G401.6 (cell line): ENCODE measurements at regions not wholly inside any gene's neighbourhood (a gene's known extent, or its start where the extent isn't known, plus 50 kb on each side); places are given as distances from the start of the nearest gene placed in this dataset.

Source experiments
- FAIRE-seq: peaks from 2 replicates; lab custom pipeline; 2012; peaks lifted over from hg19 to GRCh38; lab: Jason Lieb, UNC

- no peak for FAIRE-seq
Observed at GRCh38 chr2:163367825-163368582, 367.8 kb downstream of the FIGN start.

DNA sequence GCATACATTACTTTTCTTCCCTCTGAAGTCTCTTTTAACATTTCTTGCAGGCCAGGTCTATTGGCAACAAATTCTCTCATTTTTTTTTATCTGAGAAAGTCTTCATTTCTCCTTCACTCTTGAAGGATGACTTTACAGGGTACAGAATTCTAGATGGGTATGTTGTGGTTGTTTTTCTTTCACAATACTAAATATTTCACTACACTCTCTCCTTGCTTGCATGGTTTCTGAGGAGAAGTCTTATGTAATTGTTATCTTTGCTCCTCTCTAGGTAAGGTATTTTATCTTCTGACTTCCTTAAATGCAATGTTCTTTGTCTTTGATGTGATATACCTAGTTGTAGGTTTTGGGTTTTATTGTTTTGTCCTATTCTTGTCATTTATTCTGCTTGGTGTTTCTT is 371.1 kb downstream of the FIGN start:
- FAIRE-seq: no peak

DNA sequence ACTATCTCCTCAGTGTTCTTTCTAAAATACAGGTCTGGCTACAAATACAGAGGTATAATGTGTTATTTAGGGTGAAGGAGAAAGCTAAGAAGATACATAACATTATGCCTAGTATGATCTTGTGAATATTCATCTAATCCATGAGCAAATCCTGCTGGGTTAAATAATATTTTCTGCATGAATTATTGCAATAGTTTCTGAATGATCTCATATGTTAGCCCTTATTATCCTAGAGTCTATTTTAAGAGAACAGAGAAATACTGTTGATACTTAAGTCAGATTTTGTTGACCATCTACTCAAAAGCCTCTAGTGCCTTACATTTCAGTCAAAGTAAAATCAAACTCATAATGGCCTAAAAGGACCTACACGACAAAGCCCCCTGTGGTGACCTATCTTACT is 382.3 kb downstream of the FIGN start:
- no peak for FAIRE-seq

DNA sequence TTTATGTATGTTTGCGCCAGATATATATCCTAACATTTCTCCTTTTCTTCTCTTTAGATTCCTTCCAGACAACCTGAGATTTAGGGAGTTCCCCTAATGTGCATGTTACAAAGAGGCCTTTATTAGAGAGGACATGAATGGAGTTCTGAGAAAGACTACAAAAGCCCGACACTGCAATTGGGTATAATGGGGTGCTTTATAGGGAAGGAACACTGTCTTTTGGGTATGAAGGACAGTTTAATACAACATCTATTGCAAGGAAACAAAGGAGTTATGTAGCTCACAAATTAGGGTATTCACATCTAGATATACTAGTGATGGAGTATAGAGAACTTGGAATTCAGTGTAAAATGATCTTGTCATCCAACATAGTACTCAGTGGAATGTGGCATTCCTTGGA is 383.8 kb downstream of the FIGN start:
- FAIRE-seq: peak; percentile 46

- no peak for FAIRE-seq
Observed at GRCh38 chr2:163351143-163351542, 384.7 kb downstream of the FIGN start.

GRCh38 chr2:163348857-163349380 is 386.9 kb downstream of the FIGN start:
- FAIRE-seq: peak; percentile 99

- no peak for FAIRE-seq
Observed at GRCh38 chr2:163347982-163348856, 387.6 kb downstream of the FIGN start.

DNA sequence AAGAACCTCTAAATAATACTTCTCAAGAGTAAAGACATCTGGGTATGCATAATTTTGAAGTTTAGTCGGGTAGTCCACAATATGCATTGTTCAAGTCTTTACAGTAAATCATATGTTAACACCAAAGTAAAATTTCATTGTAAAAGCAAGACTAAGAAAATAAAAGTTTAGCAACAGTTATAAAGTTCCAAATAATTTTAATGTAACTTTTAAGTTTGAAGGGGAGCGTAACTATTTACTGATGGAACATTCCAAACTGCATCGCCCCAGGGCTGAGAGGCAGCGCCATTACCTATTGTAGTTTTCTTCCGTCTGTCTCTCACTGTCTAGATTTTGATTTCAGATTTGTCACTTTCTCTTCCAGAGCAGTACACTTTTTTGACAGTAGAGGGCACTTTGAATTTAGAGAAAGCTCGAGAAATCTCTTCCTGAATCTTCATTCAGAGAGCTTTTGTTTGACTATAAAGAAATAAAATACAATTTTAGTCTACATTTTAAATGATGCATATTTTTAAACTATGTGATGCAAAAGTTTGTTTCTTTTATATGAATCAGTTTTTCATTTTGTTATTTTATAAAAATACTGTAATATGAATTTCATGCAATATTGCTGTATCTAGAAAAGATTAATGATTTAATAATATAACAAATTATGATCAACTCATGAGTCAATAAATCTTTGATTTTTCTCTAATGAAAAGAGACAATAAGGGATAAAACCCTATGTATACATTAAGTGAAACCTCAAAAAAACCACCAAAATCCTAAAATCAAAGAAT is 389.8 kb downstream of the FIGN start:
- FAIRE-seq: peak; percentile 99

DNA sequence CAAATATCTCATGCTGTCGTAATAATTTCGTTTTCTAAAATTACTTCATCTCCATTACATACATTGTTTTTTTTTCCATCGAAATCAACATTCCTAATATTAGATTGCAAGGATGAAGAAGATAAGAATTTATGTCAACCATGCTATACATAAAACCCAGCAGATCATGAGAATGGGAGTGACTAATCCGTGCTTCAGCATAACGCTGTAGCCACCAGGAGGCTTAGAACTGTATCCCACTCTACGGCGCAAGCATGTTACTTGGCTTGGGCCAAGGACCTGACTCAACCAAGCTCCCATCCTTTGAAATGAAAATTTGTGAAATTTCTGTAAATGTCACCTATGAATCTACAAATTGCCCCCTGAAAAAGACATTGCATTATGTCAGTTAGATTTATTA is 392.5 kb downstream of the FIGN start:
- FAIRE-seq: no peak

GRCh38 chr2:163341426-163341825 is 394.4 kb downstream of the FIGN start:
- no peak for FAIRE-seq

GRCh38 chr2:163338270-163338669 is 397.5 kb downstream of the FIGN start:
- FAIRE-seq: no peak

DNA sequence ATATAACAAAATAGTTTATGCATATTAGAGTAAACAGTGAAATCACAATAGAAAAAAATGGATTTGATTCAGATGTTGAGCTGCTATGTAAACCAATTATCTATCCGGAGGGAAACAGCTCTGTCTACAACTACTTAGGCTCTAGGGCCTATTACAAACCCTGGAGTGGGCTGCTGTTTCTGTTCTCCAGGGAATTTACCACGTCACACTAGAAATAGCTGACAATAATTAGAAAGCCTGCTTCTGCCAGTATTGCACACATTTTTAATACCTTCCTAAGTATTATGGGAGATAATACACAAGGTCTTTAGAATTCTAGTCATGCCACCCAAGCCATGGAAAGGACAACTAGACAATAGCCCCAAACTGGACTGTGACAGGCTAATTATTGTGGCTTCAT is 411.1 kb downstream of the FIGN start:
- FAIRE-seq: no peak

GRCh38 chr2:163319006-163319405 is 416.8 kb downstream of the FIGN start:
- FAIRE-seq: no peak

DNA sequence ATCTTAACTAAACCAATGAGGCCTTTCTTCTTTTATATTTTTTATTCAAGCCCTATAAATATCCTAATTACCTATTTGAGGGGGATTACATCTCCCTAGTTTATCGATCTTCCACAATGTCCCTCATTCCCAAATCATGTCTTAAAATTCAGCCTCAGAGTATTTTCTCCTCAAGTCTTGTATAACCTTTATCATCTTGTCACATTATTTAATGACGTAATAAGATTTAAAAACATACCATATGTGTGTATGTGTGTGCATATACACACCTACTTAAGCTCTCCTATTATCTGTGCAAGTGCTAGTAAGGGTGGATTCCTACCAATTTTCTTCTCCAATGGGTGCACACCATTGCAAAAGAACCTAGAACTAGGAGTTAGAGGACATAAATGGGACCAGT is 421.1 kb downstream of the FIGN start:
- no peak for FAIRE-seq

GRCh38 chr2:163312713-163313112 is 423.1 kb downstream of the FIGN start:
- no peak for FAIRE-seq

DNA sequence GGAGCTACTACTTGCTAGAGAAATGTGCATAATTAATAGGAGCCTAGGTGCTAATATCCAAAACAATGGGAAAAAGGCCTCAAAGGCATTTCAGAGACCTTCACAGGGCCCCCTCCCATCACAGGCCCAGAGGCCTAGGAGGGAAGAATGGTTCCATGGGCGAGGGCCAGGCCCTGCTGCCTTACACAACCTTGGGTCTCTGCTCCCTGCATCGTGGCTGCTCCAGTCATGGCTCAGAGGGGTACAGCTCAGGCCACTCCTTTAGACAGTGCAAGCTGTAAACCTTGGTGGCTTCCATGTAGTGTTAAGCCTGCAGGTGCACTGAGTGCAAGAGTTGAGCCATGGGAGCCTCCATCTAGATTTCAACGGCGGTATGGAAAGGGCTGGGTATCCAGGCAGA is 429.2 kb downstream of the FIGN start:
- FAIRE-seq: no peak

GRCh38 chr2:163302141-163302540 is 433.7 kb downstream of the FIGN start:
- no peak for FAIRE-seq

DNA sequence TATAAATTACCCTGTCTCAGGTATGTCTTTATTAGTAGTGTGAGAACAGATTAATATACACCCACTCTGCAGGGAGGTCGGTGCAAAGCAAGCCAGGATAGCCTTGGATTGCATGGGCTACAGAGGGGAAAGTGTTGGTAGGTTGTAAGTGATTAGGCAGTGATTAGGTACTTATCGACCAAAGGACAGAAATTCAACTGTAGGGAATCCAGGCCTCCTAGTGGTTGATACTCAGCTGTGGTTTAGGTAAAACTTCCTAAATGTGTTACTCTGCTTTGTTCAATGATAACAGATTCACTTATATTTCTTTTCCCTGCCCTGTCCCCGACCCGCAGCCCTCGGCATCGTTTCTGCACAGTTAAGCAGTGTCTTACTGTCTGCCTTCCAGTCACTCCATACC is 444.0 kb downstream of the FIGN start:
- no peak for FAIRE-seq

DNA sequence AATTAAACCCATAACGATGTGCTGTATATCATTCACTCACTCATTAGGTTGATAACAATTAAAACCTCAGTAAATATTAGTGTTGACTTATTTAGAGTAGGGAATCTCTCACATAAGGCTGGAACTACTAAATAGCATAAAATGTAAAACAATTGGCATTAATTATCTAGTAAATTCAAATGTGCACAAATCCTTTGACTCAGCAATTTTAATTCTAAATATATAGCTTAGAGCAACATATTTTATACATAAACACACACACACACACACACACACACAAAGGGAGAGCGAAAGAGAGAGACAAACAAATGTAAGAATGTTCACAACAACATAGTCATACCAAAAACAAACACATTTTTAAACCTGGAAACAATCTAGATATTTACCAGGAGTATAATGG is 443.1 kb upstream of the KCNH7 start:
- no peak for FAIRE-seq

- no peak for FAIRE-seq
Observed at GRCh38 chr2:163269374-163270021, 430.9 kb upstream of the KCNH7 start.

- no peak for FAIRE-seq
Observed at GRCh38 chr2:163266772-163267171, 428.2 kb upstream of the KCNH7 start.

DNA sequence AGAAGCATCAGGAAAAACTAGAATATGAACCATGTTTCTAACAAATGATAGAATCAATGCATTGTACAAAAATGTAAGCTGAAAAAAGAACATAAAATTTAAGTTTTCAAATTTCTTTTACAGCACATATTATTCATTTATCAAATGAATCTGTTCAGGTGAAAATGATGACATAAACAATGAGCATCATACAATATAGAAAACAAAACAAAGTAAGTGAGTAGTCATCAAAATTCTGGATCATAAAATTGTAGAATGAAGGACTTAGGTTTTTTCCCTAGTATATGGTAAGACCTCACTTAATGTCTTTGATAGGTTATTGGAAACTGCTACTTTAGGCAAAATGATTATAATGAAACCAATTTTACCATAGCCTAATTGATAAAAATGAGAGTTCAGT is 427.0 kb upstream of the KCNH7 start:
- FAIRE-seq: peak; percentile 23
